SK-N-MC (cell line): ENCODE measurements at regions not wholly inside any gene's neighbourhood (a gene's known extent, or its start where the extent isn't known, plus 50 kb on each side); places are given as distances from the start of the nearest gene placed in this dataset.

Experiments
- EZH2 ChIP-seq: fragments of 200-600 bp; sonication (generic); IDR thresholded peaks from one replicate; pipeline ENCODE4 v1.6.1; 2017; ENCODE audit warnings: antibody characterized with exemption
- POLR2AphosphoS5 ChIP-seq: IDR thresholded peaks from 2 replicates; pipeline ENCODE4 v1.6.1; 2012; ENCODE audit warnings: mild to moderate bottlenecking, low read depth, low read length, borderline replicate concordance

DNA sequence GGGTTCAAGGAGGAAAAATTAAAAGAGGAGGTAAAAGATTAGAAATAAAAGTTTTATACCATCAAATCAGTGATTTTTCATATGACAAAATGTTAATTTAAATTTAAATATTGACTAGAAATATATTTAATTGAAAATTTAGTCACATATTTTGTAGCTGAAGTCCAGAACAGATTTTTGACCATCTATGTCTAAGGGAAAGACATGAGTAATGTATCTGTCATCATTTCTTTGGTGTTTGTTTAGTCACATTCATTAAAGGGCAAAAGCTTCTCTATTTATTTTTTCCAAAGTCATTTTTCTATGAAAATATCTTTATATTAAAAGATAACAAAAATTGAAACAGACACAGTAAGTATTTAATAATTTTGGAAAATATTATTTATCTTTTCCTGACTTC, 252.0 kb upstream of the ISL1 start:
- no peak for TF ChIP-seq EZH2
- no peak for TF ChIP-seq POLR2AphosphoS5
